ENCODE measurements at regions not wholly inside any gene's neighbourhood (a gene's known extent, or its start where the extent isn't known, plus 50 kb on each side); places are given as distances from the start of the nearest gene placed in this dataset.

DNA sequence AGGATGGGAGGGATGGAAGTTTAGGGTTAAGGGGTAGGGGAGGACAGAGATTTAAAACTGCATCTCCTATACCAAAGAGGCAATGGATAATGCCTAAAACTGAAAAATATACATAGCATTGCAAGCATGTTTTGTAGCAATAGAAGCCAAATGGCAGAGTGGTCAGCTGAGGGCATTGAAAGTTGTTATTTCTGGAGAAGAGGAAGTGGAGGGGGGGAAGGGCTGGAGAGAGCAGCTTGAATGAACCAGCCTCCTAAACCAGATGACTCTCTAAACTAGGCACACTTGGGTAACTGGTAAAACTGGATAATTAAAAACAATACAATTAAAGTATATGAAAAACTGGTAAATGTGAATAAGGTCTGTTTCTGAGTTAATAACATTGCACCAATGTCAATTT is 70.3 kb upstream of the TP53I11 start:
- TF ChIP-seq, protein P1, sequence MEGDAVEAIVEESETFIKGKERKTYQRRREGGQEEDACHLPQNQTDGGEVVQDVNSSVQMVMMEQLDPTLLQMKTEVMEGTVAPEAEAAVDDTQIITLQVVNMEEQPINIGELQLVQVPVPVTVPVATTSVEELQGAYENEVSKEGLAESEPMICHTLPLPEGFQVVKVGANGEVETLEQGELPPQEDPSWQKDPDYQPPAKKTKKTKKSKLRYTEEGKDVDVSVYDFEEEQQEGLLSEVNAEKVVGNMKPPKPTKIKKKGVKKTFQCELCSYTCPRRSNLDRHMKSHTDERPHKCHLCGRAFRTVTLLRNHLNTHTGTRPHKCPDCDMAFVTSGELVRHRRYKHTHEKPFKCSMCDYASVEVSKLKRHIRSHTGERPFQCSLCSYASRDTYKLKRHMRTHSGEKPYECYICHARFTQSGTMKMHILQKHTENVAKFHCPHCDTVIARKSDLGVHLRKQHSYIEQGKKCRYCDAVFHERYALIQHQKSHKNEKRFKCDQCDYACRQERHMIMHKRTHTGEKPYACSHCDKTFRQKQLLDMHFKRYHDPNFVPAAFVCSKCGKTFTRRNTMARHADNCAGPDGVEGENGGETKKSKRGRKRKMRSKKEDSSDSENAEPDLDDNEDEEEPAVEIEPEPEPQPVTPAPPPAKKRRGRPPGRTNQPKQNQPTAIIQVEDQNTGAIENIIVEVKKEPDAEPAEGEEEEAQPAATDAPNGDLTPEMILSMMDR (IDR thresholded peaks at IDR 0.05; ENCODE audit: insufficient read depth, low read depth, low read length, missing control alignments): no peak
- no peak overlapping the region for H3K4me3 ChIP-seq (ENCODE audit: low read depth, low read length)
- DNase-seq (ENCODE audit: low read depth): no peak

DNA sequence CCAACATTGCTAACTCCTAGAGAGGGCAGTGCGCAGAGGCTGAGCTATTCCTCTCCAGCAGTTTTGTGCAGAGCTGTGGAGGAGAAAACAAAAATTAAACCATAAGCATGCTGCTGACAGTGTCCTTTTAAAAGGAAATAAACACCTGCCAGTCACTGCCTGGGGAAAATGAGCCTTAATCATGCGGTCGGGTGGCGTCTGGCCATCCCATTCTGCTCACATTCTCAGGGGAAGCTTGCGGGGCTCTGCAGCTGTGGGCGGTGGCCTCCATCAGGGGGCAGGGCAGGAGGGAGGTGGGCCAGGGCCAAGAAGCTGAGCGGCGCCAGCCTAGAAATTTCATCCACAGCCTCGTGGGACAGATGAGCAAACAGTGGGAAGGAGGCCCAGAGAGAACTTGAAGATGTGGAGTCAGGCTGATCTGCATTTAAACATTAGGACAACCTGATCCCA is 71.0 kb upstream of the TP53I11 start:
- DNase-seq (ENCODE audit: low read depth): no peak
- no peak overlapping the region for H3K4me3 ChIP-seq (ENCODE audit: low read depth, low read length)
- TF ChIP-seq, protein P1 (IDR thresholded peaks at IDR 0.05; ENCODE audit: insufficient read depth, low read depth, low read length, missing control alignments): no peak

DNA sequence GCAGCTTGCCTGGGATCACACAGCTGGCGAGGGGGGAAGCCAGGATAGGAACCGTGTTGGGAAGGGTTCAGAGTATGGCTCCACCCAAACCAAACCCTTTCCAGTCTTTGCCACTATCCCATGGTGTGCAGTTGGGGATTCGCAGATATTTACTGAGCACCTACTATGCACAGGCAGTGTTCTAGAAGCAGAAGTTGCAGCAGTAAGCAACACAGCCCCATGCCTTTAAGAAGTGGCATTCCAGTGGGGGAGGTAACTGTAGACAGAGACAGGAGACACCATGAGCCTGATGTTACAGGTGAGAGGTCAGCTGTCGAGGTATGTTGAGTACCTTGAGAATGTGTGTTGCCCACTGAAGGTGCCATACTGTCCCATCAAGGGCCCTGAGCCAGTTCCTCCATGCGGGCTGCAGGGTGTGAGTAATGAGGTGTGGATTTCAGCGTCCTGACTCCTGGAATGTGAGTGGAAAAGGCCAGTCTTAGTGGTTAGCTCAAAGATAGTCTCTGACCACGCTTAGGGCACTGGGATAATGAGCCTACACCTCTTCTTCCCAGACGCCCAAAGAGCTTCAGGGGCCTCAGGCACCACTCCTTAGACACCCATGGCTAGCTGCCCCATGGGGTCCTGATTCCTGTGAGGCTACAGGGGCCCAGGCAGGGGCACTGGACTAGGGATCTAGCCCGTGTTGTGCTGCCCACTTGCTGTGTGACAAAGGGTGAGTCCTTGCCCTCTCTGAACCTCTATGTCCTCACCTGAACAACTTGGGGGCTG is 71.8 kb upstream of the TP53I11 start:
- no peak for DNase-seq (ENCODE audit: low read depth)
- TF ChIP-seq, protein P1 (IDR thresholded peaks at IDR 0.05; ENCODE audit: insufficient read depth, low read depth, low read length, missing control alignments): no peak
- no peak overlapping the region for H3K4me3 ChIP-seq (ENCODE audit: low read depth, low read length)

DNA sequence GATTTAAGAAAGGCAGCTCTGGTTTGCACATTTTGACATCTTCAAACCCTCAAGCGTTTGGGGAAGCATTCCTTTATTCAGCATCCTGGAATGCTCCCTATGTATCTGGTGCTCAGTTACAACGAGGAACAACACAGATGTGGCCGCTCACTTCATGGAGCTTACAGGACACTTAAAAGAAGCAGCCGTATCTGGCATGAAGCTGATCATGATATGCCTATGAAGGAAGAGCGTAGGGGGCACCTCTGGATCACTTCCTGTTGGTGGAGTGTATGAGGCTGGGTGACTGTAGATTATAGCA is 72.3 kb upstream of the TP53I11 start:
- no peak overlapping the region for H3K4me3 ChIP-seq (ENCODE audit: low read depth, low read length)
- TF ChIP-seq, protein P1 (IDR thresholded peaks at IDR 0.05; ENCODE audit: insufficient read depth, low read depth, low read length, missing control alignments): no peak

GRCh38 chr11:45024316-45024715 is 73.6 kb upstream of the TP53I11 start:
- DNase-seq (ENCODE audit: low read depth): no peak
- no peak overlapping the region for H3K4me3 ChIP-seq (ENCODE audit: low read depth, low read length)
- TF ChIP-seq, protein P1 (IDR thresholded peaks at IDR 0.05; ENCODE audit: insufficient read depth, low read depth, low read length, missing control alignments): no peak

More for the DNA sequence above, 72.3 kb upstream of the TP53I11 start:
- DNase-seq (ENCODE audit: low read depth): no peak

- no peak for DNase-seq (ENCODE audit: low read depth)
- H3K4me3 ChIP-seq (ENCODE audit: low read depth, low read length): no peak overlapping the region
- TF ChIP-seq, protein P1 (IDR thresholded peaks at IDR 0.05; ENCODE audit: insufficient read depth, low read depth, low read length, missing control alignments): no peak
Measured at GRCh38 chr11:45024846-45025588, 74.3 kb upstream of the TP53I11 start.

Data from GM12865 (cell line).